ENCODE measurements at regions not wholly inside any gene's neighbourhood (a gene's known extent, or its start where the extent isn't known, plus 50 kb on each side); places are given as distances from the start of the nearest gene placed in this dataset.

GRCh38 chr2:176579608-176580007 lies 310.4 kb downstream of the MTX2 start:
- Histone ChIP-seq H3K27ac (no peak overlapping the region), H3K4me1 (peaks cover 0 to 6% (median 0%) of the 10 kb centered on the region in 3 donors), H3K36me3 (no peaks in the 10 kb centered on the region), H3K4me3 (no peak overlapping the region), H3K9me3 (no peaks in the 10 kb centered on the region), H3K27me3 (peaks cover 0 to 12% (median 3%) of the 10 kb centered on the region in 4 donors)
- ATAC-seq, result no peak
- intact Hi-C loops (cut with DNase I), result no loop called here
- 75% methylated on average over 6 of the region's 6 CpGs for WGBS, 2 donors
- no peak for DNase-seq
- TF ChIP-seq CTCF (IDR thresholded peaks at IDR 0.05), result no peak
- no peak for FAIRE-seq

- intact Hi-C loops (cut with DNase I), result no loop called here
- no peaks in the 10 kb centered on the region for H3K9me3 ChIP-seq
- no peak for FAIRE-seq
- no peak overlapping the region for H3K27ac ChIP-seq
- H3K36me3 ChIP-seq, result no peaks in the 10 kb centered on the region
- peaks cover 0 to 8% (median 3%) of the 10 kb centered on the region in 4 donors for H3K27me3 ChIP-seq
- no peak for ATAC-seq
- no peak for TF ChIP-seq CTCF (IDR thresholded peaks at IDR 0.05)
- no peak overlapping the region for H3K4me3 ChIP-seq
- 67 to 74% methylated on average over 4 of the region's 4 CpGs for WGBS, 2 donors
- no peak for DNase-seq
- H3K4me1 ChIP-seq, result peaks cover 0 to 7% (median 0%) of the 10 kb centered on the region in 3 donors
These were observed 312.4 kb downstream of the MTX2 start for GRCh38 chr2:176581557-176582165.

- no peak overlapping the region for H3K4me3 ChIP-seq
- H3K36me3 ChIP-seq, result no peaks in the 10 kb centered on the region
- FAIRE-seq (no peak), ATAC-seq (no peak), DNase-seq (no peak)
- 65 to 66% methylated on average over 2 of the region's 2 CpGs for WGBS, 2 donors
- H3K27ac ChIP-seq, result no peak overlapping the region
- no peaks in the 10 kb centered on the region for H3K9me3 ChIP-seq
- peaks cover 0 to 7% (median 0%) of the 10 kb centered on the region in 3 donors for H3K4me1 ChIP-seq
- peaks cover 0 to 8% (median 3%) of the 10 kb centered on the region in 4 donors for H3K27me3 ChIP-seq
- intact Hi-C loops (cut with DNase I), result no loop called here
- no peak for TF ChIP-seq CTCF (IDR thresholded peaks at IDR 0.05)
These were observed 312.9 kb downstream of the MTX2 start for GRCh38 chr2:176582176-176582575.

GRCh38 chr2:176582990-176583481 lies 313.8 kb downstream of the MTX2 start:
- ATAC-seq (peak in 2 of 4 donors; percentile 69 to 76), DNase-seq (peak in 1 of 6 donors; percentile 17), FAIRE-seq (no peak)
- H3K27me3 ChIP-seq, result peaks cover 0 to 8% (median 3%) of the 10 kb centered on the region in 4 donors
- H3K4me1 ChIP-seq, result peaks cover 0 to 7% (median 0%) of the 10 kb centered on the region in 3 donors
- intact Hi-C loops (cut with DNase I), result no loop called here
- no peak for TF ChIP-seq CTCF (IDR thresholded peaks at IDR 0.05)
- 41 to 50% methylated on average over 2 of the region's 2 CpGs for WGBS, 2 donors
- H3K36me3 ChIP-seq, result no peaks in the 10 kb centered on the region
- H3K4me3 ChIP-seq, result no peak overlapping the region
- no peaks in the 10 kb centered on the region for H3K9me3 ChIP-seq
- H3K27ac ChIP-seq, result no peak overlapping the region

GRCh38 chr2:176583607-176584006 lies 314.4 kb downstream of the MTX2 start:
- WGBS, 2 donors, result 23 to 26% methylated on average over 6 of the region's 6 CpGs
- Histone ChIP-seq H3K27ac (no peak overlapping the region), H3K4me1 (peaks cover 0 to 7% (median 0%) of the 10 kb centered on the region in 3 donors), H3K36me3 (no peaks in the 10 kb centered on the region), H3K4me3 (no peak overlapping the region), H3K9me3 (no peaks in the 10 kb centered on the region), H3K27me3 (peaks cover 0 to 8% (median 3%) of the 10 kb centered on the region in 4 donors)
- no peak for ATAC-seq
- no peak for DNase-seq
- TF ChIP-seq CTCF (IDR thresholded peaks at IDR 0.05), result no peak
- no peak for FAIRE-seq
- intact Hi-C loops (cut with DNase I), result no loop called here

Data from pancreas (tissue), 10 donors.